OCI-LY3 (cell line): ENCODE measurements at regions not wholly inside any gene's neighbourhood (a gene's known extent, or its start where the extent isn't known, plus 50 kb on each side); places are given as distances from the start of the nearest gene placed in this dataset.

Experiments
- EZH2phosphoT487 ChIP-seq: fragments of 200-600 bp; shearing (Covaris generic); IDR thresholded peaks from 2 replicates; pipeline ENCODE4 v1.6.1; 2018; ENCODE audit warnings: antibody characterized with exemption, mixed run types, low read depth
- TF ChIP-seq, protein P1 (sequence below): fragments of 200-600, 300-600 bp; sonication (generic); IDR thresholded peaks from 2 replicates; pipeline ENCODE4 v1.5.1; 2014; ENCODE audit warnings: antibody characterized with exemption, low read length, low read depth

DNA sequence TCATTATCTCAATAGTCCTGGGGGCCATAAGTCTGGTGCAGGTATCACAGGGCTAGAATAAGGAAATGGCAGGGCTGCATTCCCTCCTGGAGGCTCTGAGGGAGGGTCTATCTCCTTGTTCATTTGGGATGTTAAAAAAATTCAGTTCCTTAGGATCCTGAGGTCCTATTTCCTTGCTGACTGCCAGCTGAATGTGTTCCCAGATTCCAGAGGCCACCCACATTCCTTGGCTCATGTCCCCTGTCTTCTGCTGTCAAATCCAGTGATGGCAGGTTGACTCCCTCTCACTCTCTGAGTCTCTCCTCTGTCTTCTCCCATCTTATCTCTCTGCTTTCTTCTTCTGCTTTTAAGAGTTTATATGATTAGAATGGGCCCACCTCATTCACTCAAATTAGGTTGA is 400.6 kb downstream of the PTPRU start:
- TF ChIP-seq, protein P1, sequence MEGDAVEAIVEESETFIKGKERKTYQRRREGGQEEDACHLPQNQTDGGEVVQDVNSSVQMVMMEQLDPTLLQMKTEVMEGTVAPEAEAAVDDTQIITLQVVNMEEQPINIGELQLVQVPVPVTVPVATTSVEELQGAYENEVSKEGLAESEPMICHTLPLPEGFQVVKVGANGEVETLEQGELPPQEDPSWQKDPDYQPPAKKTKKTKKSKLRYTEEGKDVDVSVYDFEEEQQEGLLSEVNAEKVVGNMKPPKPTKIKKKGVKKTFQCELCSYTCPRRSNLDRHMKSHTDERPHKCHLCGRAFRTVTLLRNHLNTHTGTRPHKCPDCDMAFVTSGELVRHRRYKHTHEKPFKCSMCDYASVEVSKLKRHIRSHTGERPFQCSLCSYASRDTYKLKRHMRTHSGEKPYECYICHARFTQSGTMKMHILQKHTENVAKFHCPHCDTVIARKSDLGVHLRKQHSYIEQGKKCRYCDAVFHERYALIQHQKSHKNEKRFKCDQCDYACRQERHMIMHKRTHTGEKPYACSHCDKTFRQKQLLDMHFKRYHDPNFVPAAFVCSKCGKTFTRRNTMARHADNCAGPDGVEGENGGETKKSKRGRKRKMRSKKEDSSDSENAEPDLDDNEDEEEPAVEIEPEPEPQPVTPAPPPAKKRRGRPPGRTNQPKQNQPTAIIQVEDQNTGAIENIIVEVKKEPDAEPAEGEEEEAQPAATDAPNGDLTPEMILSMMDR = no peak
- TF ChIP-seq EZH2phosphoT487 = no peak
